ENCODE measurements at regions not wholly inside any gene's neighbourhood (a gene's known extent, or its start where the extent isn't known, plus 50 kb on each side); places are given as distances from the start of the nearest gene placed in this dataset.

DNA sequence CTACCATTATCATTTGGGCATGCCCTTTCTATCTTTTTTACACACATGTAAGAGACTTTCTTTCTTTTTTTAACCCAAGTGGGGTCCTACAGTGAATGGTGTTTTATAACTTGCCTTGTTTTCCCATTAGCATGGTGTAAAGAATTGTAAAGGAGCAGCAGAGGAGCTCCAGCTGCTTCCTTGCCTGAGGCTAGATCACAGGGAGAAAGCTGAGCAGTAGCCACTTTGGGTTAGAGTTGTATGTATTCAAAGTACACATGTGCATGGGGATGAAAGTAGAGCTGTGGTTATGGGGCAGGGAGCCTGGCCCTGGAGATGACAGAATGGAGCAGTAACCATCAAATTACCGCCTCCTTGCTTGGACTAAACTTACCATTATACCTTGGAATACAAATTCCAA is 231.1 kb upstream of the PDZRN3 start:
- TF ChIP-seq CREM (CRISPR knock-in tag; IDR thresholded peaks at IDR 0.05): no peak
- no peak for TF ChIP-seq CTCF (IDR thresholded peaks at IDR 0.05)
- TF ChIP-seq, protein P1, sequence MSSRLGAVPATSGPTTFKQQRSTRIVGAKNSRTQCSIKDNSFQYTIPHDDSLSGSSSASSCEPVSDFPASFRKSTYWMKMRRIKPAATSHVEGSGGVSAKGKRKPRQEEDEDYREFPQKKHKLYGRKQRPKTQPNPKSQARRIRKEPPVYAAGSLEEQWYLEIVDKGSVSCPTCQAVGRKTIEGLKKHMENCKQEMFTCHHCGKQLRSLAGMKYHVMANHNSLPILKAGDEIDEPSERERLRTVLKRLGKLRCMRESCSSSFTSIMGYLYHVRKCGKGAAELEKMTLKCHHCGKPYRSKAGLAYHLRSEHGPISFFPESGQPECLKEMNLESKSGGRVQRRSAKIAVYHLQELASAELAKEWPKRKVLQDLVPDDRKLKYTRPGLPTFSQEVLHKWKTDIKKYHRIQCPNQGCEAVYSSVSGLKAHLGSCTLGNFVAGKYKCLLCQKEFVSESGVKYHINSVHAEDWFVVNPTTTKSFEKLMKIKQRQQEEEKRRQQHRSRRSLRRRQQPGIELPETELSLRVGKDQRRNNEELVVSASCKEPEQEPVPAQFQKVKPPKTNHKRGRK (CRISPR knock-in tag; IDR thresholded peaks at IDR 0.05; ENCODE audit: borderline replicate concordance): no peak
- TF ChIP-seq, protein P2, sequence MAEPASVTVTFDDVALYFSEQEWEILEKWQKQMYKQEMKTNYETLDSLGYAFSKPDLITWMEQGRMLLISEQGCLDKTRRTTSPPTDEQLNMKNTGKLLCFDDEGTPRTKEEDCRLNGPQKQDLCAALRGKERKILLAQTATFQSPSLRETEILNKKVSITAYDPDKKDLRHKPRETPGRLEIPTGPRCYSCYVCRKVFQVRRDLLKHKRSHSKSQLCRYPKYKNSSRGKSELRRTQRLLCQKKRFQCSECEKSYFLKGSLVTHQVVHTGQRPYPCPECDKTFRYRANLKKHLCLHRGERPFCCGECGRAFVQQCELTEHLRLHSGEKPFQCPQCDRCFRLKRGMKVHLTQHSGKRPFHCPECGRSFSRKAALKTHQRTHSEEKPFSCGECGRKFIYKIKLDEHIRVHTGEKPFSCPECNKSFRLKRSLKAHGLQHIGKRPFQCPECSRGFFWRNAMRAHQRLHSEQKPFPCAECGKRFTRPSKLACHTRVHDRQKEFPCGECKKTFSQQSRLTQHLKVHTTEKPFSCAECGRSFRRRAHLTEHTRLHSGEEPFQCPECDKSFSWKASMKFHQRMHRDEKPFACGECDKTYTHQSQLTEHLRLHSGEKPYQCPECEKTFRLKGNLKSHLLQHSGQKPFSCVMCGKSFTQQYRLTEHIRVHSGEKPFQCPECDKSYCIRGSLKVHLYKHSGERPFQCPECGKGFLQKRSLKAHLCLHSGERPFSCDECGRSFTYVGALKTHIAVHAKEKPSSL (CRISPR knock-in tag; conservative IDR thresholded peaks at IDR 0.05): no peak
- no peak for TF ChIP-seq CREB1 (CRISPR knock-in tag; IDR thresholded peaks at IDR 0.05)
- TF ChIP-seq AFF4 (CRISPR knock-in tag; IDR thresholded peaks at IDR 0.05; ENCODE audit: borderline replicate concordance): no peak
- no peak for TF ChIP-seq TEAD4 (CRISPR knock-in tag; IDR thresholded peaks at IDR 0.05)
- no peak for TF ChIP-seq TP53 (CRISPR knock-in tag; IDR thresholded peaks at IDR 0.05)
- TF ChIP-seq, protein P3, sequence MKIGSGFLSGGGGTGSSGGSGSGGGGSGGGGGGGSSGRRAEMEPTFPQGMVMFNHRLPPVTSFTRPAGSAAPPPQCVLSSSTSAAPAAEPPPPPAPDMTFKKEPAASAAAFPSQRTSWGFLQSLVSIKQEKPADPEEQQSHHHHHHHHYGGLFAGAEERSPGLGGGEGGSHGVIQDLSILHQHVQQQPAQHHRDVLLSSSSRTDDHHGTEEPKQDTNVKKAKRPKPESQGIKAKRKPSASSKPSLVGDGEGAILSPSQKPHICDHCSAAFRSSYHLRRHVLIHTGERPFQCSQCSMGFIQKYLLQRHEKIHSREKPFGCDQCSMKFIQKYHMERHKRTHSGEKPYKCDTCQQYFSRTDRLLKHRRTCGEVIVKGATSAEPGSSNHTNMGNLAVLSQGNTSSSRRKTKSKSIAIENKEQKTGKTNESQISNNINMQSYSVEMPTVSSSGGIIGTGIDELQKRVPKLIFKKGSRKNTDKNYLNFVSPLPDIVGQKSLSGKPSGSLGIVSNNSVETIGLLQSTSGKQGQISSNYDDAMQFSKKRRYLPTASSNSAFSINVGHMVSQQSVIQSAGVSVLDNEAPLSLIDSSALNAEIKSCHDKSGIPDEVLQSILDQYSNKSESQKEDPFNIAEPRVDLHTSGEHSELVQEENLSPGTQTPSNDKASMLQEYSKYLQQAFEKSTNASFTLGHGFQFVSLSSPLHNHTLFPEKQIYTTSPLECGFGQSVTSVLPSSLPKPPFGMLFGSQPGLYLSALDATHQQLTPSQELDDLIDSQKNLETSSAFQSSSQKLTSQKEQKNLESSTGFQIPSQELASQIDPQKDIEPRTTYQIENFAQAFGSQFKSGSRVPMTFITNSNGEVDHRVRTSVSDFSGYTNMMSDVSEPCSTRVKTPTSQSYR (CRISPR knock-in tag; IDR thresholded peaks at IDR 0.05): no peak
